Liver (tissue), 8 donors: ENCODE measurements at regions not wholly inside any gene's neighbourhood (a gene's known extent, or its start where the extent isn't known, plus 50 kb on each side); places are given as distances from the start of the nearest gene placed in this dataset.

Experiments used
- DNase-seq: peaks from one replicate; pipeline ENCODE4 v3.0.0-alpha.2; 2017; ENCODE audit warnings: low spot score
- H3K27ac ChIP-seq, 2 donors: one replicate each; pipeline ENCODE4 v1.7.0; 2013; ENCODE audit warnings: inconsistent platforms in 2 of 2, low read length in 2 of 2, control low read depth in 1 of 2, low read depth in 1 of 2, mild to moderate bottlenecking in 1 of 2
- H3K27me3 ChIP-seq, 4 donors: one replicate each; pipeline versions ENCODE4 v1.6.1 to v1.7.0; 2013; ENCODE audit warnings: low read length in 3 of 4, inconsistent platforms in 1 of 4, mild to moderate bottlenecking in 1 of 4, moderate library complexity in 1 of 4; ENCODE audit not compliant: control insufficient read depth in 4 of 4, insufficient read depth in 4 of 4
- H3K36me3 ChIP-seq, 4 donors: one replicate each; pipeline versions ENCODE4 v1.6.1 to v1.7.0; 2013; ENCODE audit warnings: low read length in 3 of 4, mild to moderate bottlenecking in 3 of 4, low read depth in 1 of 4, moderate library complexity in 1 of 4; ENCODE audit not compliant: control insufficient read depth in 4 of 4, insufficient read depth in 3 of 4
- H3K4me1 ChIP-seq, 4 donors: one replicate each; pipeline versions ENCODE4 v1.6.1 to v1.7.0; 2013; ENCODE audit warnings: low read length in 3 of 4, mild to moderate bottlenecking in 3 of 4, moderate library complexity in 1 of 4; ENCODE audit not compliant: control insufficient read depth in 4 of 4, insufficient read depth in 4 of 4
- H3K4me3 ChIP-seq, 3 donors: one replicate each; pipeline versions ENCODE4 v1.6.1 to v1.7.0; 2013; ENCODE audit warnings: low read length in 3 of 3, control low read depth in 1 of 3, low read depth in 1 of 3, mild to moderate bottlenecking in 1 of 3
- H3K9ac ChIP-seq, 2 donors: one replicate each; pipeline ENCODE4 v1.7.0; 2013; ENCODE audit warnings: low read length in 2 of 2, mild to moderate bottlenecking in 2 of 2, moderate library complexity in 2 of 2, control low read depth in 1 of 2, low read depth in 1 of 2
- H3K9me3 ChIP-seq, 4 donors: one replicate each; pipeline versions ENCODE4 v1.6.1 to v1.7.0; 2013; ENCODE audit warnings: low read length in 3 of 4; ENCODE audit not compliant: control insufficient read depth in 4 of 4
- CTCF ChIP-seq: fragments of 150-350 bp; IDR thresholded peaks from 2 replicates; pipeline ENCODE4 v1.5.1; 2017; ENCODE audit warnings: improper control_type of control experiment, low read depth, low read length; ENCODE audit not compliant: missing input control
- EGR1 ChIP-seq, 2 donors: IDR thresholded peaks; 2 replicates each; pipeline ENCODE4 v1.6.1; 2016 to 2018; ENCODE audit warnings: antibody characterized with exemption in 2 of 2, low read depth in 2 of 2
- FOXA1 ChIP-seq: IDR thresholded peaks from 2 replicates; pipeline ENCODE4 v1.6.1; 2016; ENCODE audit warnings: antibody characterized with exemption
- FOXA2 ChIP-seq: IDR thresholded peaks from 2 replicates; pipeline ENCODE4 v1.6.1; 2016; ENCODE audit warnings: antibody characterized with exemption
- GABPA ChIP-seq, 2 donors: IDR thresholded peaks in 1 of 2; conservative IDR thresholded peaks in 1 of 2; 2 replicates each; pipeline ENCODE4 v1.6.1; 2016; ENCODE audit warnings: antibody characterized with exemption in 2 of 2, mild to moderate bottlenecking in 1 of 2, moderate library complexity in 1 of 2
- HNF4A ChIP-seq, 2 donors: conservative IDR thresholded peaks; 2 replicates each; pipeline ENCODE4 v1.6.1; 2016; ENCODE audit warnings: antibody characterized with exemption in 2 of 2, mild to moderate bottlenecking in 2 of 2
- HNF4G ChIP-seq: IDR thresholded peaks from 2 replicates; pipeline ENCODE4 v1.6.1; 2016; ENCODE audit warnings: antibody characterized with exemption
- JUND ChIP-seq, 2 donors: IDR thresholded peaks; 2 replicates each; pipeline ENCODE4 v1.6.1; 2016; ENCODE audit warnings: antibody characterized with exemption in 2 of 2
- MAX ChIP-seq: IDR thresholded peaks from 2 replicates; pipeline ENCODE4 v1.6.1; 2016; ENCODE audit warnings: antibody characterized with exemption
- NR2F2 ChIP-seq: IDR thresholded peaks from 2 replicates; pipeline ENCODE4 v1.6.1; 2016; ENCODE audit warnings: antibody characterized with exemption
- RAD21 ChIP-seq, 2 donors: IDR thresholded peaks; 2 replicates each; pipeline ENCODE4 v1.6.1; 2016; ENCODE audit warnings: antibody characterized with exemption in 2 of 2, mild to moderate bottlenecking in 2 of 2
- RXRA ChIP-seq, 2 donors: IDR thresholded peaks; 2 replicates each; pipeline ENCODE4 v1.6.1; 2017 to 2018; ENCODE audit warnings: antibody characterized with exemption in 2 of 2, mild to moderate bottlenecking in 1 of 2
- SP1 ChIP-seq: IDR thresholded peaks from 2 replicates; pipeline ENCODE4 v1.6.1; 2018; ENCODE audit warnings: antibody characterized with exemption, mild to moderate bottlenecking
- TAF1 ChIP-seq: conservative IDR thresholded peaks from 2 replicates; pipeline ENCODE4 v1.6.1; 2016; ENCODE audit warnings: antibody characterized with exemption, mild to moderate bottlenecking
- YY1 ChIP-seq: IDR thresholded peaks from 2 replicates; pipeline ENCODE4 v1.6.1; 2016; ENCODE audit warnings: antibody characterized with exemption, mild to moderate bottlenecking
- WGBS: extraction: QIAGEN DNeasy Blood & Tissue Kit; methylation state at CpG from one replicate; pipeline ENCODE4 v1.1.7; 2013; 5-methylcytosine and 5-hydroxymethylcytosine counted together
- TF ChIP-seq, protein P1 (sequence below): IDR thresholded peaks from 2 replicates; pipeline ENCODE4 v1.6.1; 2016; ENCODE audit warnings: antibody characterized with exemption, mild to moderate bottlenecking
- TF ChIP-seq, protein P2 (sequence below): IDR thresholded peaks from 2 replicates; pipeline ENCODE4 v1.6.1; 2016; ENCODE audit warnings: antibody characterized with exemption
- TF ChIP-seq, protein P3 (sequence below): IDR thresholded peaks from 2 replicates; pipeline ENCODE4 v1.6.1; 2016; ENCODE audit warnings: antibody characterized with exemption
- donor health status: healthy.
- donor health status: healthy.
- donor health status: healthy.
- donor health status: healthy.
- donor health status: healthy.

- Histone ChIP-seq H3K4me1 (no peaks in the 10 kb centered on the region), H3K27me3 (no peaks in the 10 kb centered on the region), H3K4me3 (no peak overlapping the region), H3K9me3 (no peaks in the 10 kb centered on the region), H3K36me3 (no peaks in the 10 kb centered on the region), H3K27ac (no peak overlapping the region), H3K9ac (no peak overlapping the region)
- DNase-seq = no peak
- TF ChIP-seq HNF4A (conservative IDR thresholded peaks at IDR 0.05) = no peak
- no peak for TF ChIP-seq RAD21 (IDR thresholded peaks at IDR 0.05)
- no peak for TF ChIP-seq GABPA (IDR thresholded peaks at IDR 0.05 in 1 of 2, conservative IDR thresholded peaks at IDR 0.05 in 1 of 2)
- TF ChIP-seq JUND (IDR thresholded peaks at IDR 0.05) = no peak
- TF ChIP-seq EGR1 (IDR thresholded peaks at IDR 0.05; ENCODE audit: low read depth in 2 of 2) = no peak
- no peak for TF ChIP-seq FOXA1
- no peak for TF ChIP-seq SP1
- no peak for TF ChIP-seq NR2F2
- TF ChIP-seq CTCF = no peak
- TF ChIP-seq HNF4G = no peak
- no peak for TF ChIP-seq YY1
- WGBS = 93% methylated on average over 2 of the region's 2 CpGs
Observed at GRCh38 chr2:19732255-19732654, 169.5 kb downstream of the TTC32 start.

DNA sequence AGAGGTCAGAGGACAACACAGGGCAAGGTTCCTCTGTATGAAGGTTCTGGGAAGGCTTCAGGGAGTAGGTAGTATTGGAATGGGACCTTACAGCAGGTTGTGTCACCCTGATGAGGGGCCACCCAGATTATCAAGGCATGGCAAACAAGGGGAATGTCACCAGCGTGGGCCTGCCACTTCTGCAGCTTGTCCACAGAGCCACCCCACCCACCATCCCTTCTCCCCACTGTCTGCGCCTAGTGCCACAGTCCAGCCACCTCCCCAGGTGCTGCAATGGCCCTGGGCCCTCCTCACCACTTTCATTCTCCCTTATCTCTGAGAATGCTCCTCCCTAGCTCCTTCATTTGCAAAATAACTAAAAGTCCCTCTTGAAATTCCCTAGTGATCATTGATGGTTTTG, 170.3 kb downstream of the TTC32 start:
- Histone ChIP-seq H3K27ac (no peak overlapping the region), H3K9me3 (no peaks in the 10 kb centered on the region), H3K27me3 (no peaks in the 10 kb centered on the region), H3K36me3 (no peaks in the 10 kb centered on the region), H3K4me3 (no peak overlapping the region), H3K4me1 (no peaks in the 10 kb centered on the region), H3K9ac (no peak overlapping the region)
- 89% methylated on average over 2 of the region's 2 CpGs for WGBS
- TF ChIP-seq, protein P1, sequence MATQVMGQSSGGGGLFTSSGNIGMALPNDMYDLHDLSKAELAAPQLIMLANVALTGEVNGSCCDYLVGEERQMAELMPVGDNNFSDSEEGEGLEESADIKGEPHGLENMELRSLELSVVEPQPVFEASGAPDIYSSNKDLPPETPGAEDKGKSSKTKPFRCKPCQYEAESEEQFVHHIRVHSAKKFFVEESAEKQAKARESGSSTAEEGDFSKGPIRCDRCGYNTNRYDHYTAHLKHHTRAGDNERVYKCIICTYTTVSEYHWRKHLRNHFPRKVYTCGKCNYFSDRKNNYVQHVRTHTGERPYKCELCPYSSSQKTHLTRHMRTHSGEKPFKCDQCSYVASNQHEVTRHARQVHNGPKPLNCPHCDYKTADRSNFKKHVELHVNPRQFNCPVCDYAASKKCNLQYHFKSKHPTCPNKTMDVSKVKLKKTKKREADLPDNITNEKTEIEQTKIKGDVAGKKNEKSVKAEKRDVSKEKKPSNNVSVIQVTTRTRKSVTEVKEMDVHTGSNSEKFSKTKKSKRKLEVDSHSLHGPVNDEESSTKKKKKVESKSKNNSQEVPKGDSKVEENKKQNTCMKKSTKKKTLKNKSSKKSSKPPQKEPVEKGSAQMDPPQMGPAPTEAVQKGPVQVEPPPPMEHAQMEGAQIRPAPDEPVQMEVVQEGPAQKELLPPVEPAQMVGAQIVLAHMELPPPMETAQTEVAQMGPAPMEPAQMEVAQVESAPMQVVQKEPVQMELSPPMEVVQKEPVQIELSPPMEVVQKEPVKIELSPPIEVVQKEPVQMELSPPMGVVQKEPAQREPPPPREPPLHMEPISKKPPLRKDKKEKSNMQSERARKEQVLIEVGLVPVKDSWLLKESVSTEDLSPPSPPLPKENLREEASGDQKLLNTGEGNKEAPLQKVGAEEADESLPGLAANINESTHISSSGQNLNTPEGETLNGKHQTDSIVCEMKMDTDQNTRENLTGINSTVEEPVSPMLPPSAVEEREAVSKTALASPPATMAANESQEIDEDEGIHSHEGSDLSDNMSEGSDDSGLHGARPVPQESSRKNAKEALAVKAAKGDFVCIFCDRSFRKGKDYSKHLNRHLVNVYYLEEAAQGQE = no peak
- TF ChIP-seq FOXA2 (no peak), RAD21 (IDR thresholded peaks at IDR 0.05) (no peak), RXRA (IDR thresholded peaks at IDR 0.05) (no peak), YY1 (no peak), NR2F2 (no peak), EGR1 (IDR thresholded peaks at IDR 0.05; ENCODE audit: low read depth in 2 of 2) (no peak), JUND (IDR thresholded peaks at IDR 0.05) (no peak), MAX (no peak), HNF4A (conservative IDR thresholded peaks at IDR 0.05) (no peak), HNF4G (no peak), FOXA1 (no peak), CTCF (no peak), TAF1 (no peak), GABPA (IDR thresholded peaks at IDR 0.05 in 1 of 2, conservative IDR thresholded peaks at IDR 0.05 in 1 of 2) (no peak)
- TF ChIP-seq, protein P2, sequence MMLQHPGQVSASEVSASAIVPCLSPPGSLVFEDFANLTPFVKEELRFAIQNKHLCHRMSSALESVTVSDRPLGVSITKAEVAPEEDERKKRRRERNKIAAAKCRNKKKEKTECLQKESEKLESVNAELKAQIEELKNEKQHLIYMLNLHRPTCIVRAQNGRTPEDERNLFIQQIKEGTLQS = no peak
- TF ChIP-seq, protein P3, sequence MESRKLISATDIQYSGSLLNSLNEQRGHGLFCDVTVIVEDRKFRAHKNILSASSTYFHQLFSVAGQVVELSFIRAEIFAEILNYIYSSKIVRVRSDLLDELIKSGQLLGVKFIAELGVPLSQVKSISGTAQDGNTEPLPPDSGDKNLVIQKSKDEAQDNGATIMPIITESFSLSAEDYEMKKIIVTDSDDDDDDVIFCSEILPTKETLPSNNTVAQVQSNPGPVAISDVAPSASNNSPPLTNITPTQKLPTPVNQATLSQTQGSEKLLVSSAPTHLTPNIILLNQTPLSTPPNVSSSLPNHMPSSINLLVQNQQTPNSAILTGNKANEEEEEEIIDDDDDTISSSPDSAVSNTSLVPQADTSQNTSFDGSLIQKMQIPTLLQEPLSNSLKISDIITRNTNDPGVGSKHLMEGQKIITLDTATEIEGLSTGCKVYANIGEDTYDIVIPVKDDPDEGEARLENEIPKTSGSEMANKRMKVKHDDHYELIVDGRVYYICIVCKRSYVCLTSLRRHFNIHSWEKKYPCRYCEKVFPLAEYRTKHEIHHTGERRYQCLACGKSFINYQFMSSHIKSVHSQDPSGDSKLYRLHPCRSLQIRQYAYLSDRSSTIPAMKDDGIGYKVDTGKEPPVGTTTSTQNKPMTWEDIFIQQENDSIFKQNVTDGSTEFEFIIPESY = no peak
- DNase-seq = no peak
